Ascending aorta (tissue), 2 donors: ENCODE measurements at regions not wholly inside any gene's neighbourhood (a gene's known extent, or its start where the extent isn't known, plus 50 kb on each side); places are given as distances from the start of the nearest gene placed in this dataset.

Experiments
- DNase-seq, 2 donors: peaks; one replicate each; pipeline ENCODE4 v3.0.0-alpha.2; 2019; ENCODE audit warnings: low spot score in 2 of 2
- H3K27ac ChIP-seq, 2 donors: fragments of 200-600 bp; sonication (generic); one replicate each; pipeline ENCODE4 v1.5.1; 2016 to 2017; ENCODE audit warnings: mild to moderate bottlenecking in 1 of 2
- H3K27me3 ChIP-seq: fragments of 200-600 bp; sonication (generic); one replicate; pipeline ENCODE4 v1.5.1; 2017
- H3K36me3 ChIP-seq, 2 donors: fragments of 200-600 bp; sonication (generic); one replicate each; pipeline ENCODE4 v1.5.1; 2016
- H3K4me1 ChIP-seq, 2 donors: fragments of 200-600 bp; sonication (generic); one replicate each; pipeline ENCODE4 v1.5.1; 2016 to 2017; ENCODE audit warnings: mild to moderate bottlenecking in 1 of 2
- H3K4me3 ChIP-seq, 2 donors: fragments of 200-600 bp; sonication (generic); one replicate each; pipeline ENCODE4 v1.5.1; 2016 to 2017; ENCODE audit warnings: mild to moderate bottlenecking in 1 of 2
- H3K9me3 ChIP-seq, 2 donors: fragments of 200-600 bp; sonication (generic); one replicate each; pipeline ENCODE4 v1.5.1; 2016
- intact Hi-C: fragments of 100-400 bp; cut with DNase I; formaldehyde crosslinking; loops from one replicate; pipeline ENCODE4 v1.15.1; 2023
- TF ChIP-seq, protein P1 (sequence below), 3 experiments: fragments of 200-600 bp in 2 of 3; fragments of 450-650 bp in 1 of 3; sonication (generic) in 2 of 3; IDR thresholded peaks; one replicate each; pipeline ENCODE4 v1.5.1; 2016 to 2019; ENCODE audit warnings: antibody characterized with exemption in 3 of 3, mild to moderate bottlenecking in 1 of 3, moderate library complexity in 1 of 3

DNA sequence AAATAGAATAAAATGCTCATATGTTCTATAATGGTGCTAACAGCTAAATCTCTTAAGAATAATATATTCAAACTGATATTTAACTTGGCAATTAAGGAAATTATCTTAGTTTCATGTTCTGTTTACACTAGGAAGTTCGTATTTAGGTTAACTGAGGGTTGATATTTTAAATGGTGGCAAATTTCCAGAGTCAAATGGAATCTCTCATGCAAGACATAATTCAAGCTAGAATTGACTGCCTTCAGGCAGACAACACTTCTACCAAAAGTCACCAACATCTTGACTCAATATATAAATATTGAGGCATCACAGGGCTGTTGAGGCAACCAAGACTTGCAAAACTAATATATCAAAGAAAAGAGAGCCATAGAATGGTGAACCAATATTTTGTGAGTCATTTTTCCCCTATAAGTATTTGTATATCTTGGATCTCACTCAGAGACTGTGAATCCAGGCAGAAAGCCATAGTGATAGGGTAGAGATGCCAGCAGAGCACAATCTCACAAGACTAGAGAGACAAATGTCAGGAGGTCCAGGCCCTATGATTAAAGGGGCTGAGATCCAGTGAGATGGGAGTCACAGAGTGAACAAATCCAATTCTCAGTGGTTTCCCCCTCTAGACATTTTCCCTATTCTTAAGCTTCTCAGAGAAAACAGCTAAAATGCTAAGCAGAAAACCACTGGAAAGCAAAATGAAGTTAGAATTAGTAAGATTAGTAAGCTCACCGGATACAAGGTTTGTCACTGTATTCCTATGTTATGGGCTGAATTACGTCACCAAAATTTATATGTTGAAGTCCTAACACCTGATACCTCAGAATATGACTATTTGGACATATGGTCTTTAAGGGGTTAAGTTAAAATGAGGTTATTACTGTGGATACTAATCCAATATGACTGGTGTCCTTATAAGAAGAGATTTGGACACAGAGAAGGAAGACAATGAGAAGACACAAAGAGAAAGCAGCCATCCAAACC is 358.2 kb upstream of the UBE2E3 start:
- H3K4me1 ChIP-seq, result no peaks in the 10 kb centered on the region
- no peaks in the 10 kb centered on the region for H3K36me3 ChIP-seq
- H3K9me3 ChIP-seq, result no peaks in the 10 kb centered on the region
- no peak overlapping the region for H3K27ac ChIP-seq
- H3K4me3 ChIP-seq, result no peak overlapping the region
- DNase-seq, result no peak
- TF ChIP-seq, protein P1, sequence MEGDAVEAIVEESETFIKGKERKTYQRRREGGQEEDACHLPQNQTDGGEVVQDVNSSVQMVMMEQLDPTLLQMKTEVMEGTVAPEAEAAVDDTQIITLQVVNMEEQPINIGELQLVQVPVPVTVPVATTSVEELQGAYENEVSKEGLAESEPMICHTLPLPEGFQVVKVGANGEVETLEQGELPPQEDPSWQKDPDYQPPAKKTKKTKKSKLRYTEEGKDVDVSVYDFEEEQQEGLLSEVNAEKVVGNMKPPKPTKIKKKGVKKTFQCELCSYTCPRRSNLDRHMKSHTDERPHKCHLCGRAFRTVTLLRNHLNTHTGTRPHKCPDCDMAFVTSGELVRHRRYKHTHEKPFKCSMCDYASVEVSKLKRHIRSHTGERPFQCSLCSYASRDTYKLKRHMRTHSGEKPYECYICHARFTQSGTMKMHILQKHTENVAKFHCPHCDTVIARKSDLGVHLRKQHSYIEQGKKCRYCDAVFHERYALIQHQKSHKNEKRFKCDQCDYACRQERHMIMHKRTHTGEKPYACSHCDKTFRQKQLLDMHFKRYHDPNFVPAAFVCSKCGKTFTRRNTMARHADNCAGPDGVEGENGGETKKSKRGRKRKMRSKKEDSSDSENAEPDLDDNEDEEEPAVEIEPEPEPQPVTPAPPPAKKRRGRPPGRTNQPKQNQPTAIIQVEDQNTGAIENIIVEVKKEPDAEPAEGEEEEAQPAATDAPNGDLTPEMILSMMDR (IDR thresholded peaks at IDR 0.05), result no peak
- H3K27me3 ChIP-seq, result no peaks in the 10 kb centered on the region
- intact Hi-C loops, result no loop called here

DNA sequence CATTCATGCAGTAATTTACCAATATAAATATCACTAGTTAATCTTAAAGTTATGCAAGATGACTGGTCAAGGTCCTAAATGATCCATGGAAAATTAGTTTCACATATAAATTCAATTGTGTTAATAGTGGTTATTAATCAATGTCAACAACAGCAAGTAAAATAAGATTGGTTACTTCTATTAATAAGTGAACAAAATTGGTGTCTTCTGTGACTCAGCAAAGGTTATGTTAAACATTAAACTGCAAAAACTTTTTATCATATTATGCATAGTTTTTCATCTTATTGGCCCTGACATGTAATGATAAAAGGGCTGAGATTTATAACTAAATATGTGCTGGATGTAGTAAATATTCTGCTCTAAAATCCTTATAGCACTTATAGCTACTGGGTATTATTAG is 359.0 kb upstream of the UBE2E3 start:
- H3K36me3 ChIP-seq, result no peaks in the 10 kb centered on the region
- no peaks in the 10 kb centered on the region for H3K4me1 ChIP-seq
- H3K9me3 ChIP-seq, result no peaks in the 10 kb centered on the region
- intact Hi-C loops, result no loop called here
- no peak overlapping the region for H3K27ac ChIP-seq
- TF ChIP-seq, protein P1 (IDR thresholded peaks at IDR 0.05), result no peak
- H3K4me3 ChIP-seq, result no peak overlapping the region
- H3K27me3 ChIP-seq, result no peaks in the 10 kb centered on the region
- no peak for DNase-seq

DNA sequence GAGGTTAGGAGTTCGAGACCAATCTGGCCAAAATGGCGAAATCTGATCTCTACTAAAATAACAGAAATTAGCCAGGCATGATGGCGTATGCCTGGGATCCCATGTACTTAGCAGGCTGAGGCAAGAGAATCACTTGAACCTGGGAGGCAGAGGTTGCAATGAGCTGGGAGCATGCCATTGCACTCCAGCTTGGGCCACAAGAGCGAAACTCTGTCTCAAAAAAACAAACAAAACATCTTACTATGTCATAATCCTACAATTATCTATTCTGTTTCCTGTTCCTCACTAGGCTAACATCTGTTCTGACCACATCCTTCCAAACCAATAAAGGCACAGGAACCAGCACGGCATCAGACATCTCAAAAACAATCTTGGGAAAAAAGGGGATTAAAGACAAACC is 361.8 kb upstream of the UBE2E3 start:
- Histone ChIP-seq H3K27me3 (no peaks in the 10 kb centered on the region), H3K4me3 (no peak overlapping the region), H3K4me1 (no peaks in the 10 kb centered on the region), H3K36me3 (no peaks in the 10 kb centered on the region), H3K27ac (no peak overlapping the region), H3K9me3 (no peaks in the 10 kb centered on the region)
- DNase-seq, result no peak
- TF ChIP-seq, protein P1 (IDR thresholded peaks at IDR 0.05), result no peak
- intact Hi-C loops, result no loop called here

DNA sequence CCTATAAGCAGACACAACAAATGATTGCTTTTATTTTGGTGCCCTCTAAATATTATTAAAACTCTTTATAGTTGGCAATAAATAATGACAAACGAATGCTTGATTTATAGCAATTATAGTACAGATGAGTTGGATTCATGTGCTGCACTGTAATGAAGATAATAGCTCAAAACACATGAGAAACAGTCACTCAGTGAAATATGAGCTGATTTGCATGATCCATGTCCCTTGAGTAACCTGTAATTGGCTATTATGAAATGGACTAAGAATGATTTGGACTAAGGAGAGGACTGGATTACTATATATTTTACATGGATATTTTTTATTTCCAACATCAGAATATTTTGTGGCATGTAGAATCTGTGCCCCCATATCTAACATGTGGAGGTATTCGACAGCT is 365.6 kb upstream of the UBE2E3 start:
- no peak overlapping the region for H3K4me3 ChIP-seq
- no peak for DNase-seq
- TF ChIP-seq, protein P1 (IDR thresholded peaks at IDR 0.05), result no peak
- intact Hi-C loops, result no loop called here
- no peaks in the 10 kb centered on the region for H3K36me3 ChIP-seq
- no peaks in the 10 kb centered on the region for H3K4me1 ChIP-seq
- H3K27me3 ChIP-seq, result no peaks in the 10 kb centered on the region
- no peak overlapping the region for H3K27ac ChIP-seq
- H3K9me3 ChIP-seq, result no peaks in the 10 kb centered on the region

DNA sequence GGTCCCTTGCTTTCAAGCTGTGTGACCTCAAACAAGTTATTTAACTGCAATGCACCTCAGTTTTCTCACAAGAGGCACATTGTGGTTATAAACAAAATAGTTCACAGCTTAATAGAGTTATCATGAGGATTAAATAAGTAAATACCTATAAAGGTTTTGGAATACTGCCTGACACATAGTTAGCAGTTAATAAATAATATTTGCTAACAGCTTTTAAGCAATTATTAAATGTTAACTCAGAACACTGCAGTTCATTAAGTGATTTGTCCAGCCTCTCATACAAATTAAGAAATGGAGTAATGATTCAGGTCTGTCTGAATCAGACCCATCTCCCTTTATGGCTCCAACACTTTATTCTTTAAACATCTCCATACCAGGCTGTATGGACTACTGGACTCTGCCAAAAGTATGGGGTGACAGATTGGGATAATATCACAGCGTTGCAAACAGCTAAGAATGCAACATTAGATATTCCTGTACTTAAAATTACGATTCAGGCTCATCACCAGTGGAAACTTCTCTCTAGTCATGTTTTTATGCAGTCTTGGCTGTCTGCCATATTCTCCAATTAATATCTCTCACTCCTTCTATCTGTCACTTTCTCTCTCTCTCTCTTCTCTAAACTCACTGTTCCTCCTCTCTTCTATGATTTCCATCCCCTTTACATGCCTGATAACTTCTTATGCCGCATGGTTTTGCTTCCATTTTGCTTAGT is 370.6 kb upstream of the UBE2E3 start:
- Histone ChIP-seq H3K9me3 (no peaks in the 10 kb centered on the region), H3K36me3 (no peaks in the 10 kb centered on the region), H3K27ac (no peak overlapping the region), H3K27me3 (no peaks in the 10 kb centered on the region), H3K4me3 (no peak overlapping the region), H3K4me1 (no peaks in the 10 kb centered on the region)
- DNase-seq, result no peak
- intact Hi-C loops, result no loop called here
- TF ChIP-seq, protein P1 (IDR thresholded peaks at IDR 0.05), result no peak
